Mesenteric fat pad (tissue), 1 donor: ENCODE measurements at regions not wholly inside any gene's neighbourhood (a gene's known extent, or its start where the extent isn't known, plus 50 kb on each side); places are given as distances from the start of the nearest gene placed in this dataset.

ENCODE experiments used
- DNase-seq: peaks from one replicate; pipeline ENCODE4 v3.0.0-alpha.2; 2020; ENCODE audit warnings: low spot score
- donor health status: DM: yes; HTN: yes; CAD: no.

DNA sequence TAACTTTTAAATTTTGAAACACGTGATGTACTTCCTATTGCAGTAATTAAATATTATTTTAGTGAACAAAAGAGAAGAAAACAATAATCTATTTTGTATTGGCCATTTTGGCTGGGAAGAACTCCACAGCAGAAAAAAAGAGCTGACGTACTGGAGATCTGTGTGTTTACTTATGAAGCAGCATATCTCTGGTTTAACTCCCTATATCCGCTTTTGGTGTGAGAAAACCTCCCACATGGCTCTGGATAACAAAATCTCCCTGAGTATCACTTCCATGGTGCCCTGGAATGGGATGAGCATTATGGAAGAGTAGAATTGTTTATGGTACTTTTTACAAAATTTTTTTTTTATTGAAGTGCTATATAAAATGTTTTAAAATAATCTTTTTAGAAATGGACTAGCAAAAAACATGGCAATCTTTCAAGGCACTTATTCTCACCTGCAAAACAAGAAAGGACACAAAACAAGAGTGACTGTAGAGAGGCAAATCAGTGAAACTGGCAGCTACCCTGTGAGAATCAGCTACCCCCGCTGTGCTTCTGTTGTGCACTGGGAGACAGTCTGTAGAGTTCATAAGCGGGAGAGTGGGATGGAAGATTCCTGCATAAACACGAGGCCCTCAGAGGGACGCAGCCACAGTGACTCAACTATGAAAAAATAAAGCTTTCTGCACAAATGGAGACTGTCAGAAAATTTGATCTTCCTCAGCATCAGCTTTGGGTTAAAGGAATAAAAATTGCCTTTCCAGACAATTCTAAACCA lies 762.2 kb upstream of the HS6ST1 start:
- DNase-seq = no peak

DNA sequence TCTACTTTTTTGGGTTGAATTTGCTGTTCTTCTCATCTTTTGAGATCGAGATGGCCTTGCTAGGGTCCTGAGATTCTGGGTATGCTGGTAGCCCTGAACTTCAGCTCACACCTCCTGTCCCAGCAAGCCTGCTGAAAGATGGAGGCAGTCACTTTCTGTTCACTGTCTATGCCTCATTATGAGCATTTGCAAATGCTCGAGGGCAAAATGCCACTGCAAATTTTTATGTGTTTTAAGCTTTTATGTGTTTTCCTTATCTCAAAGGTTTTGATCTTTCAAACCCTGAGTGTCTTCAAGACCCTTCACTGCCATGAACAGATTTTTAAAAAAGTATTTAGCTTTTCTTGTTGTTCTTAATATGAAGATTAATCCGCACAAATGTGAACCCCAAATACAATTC lies 766.7 kb upstream of the HS6ST1 start:
- no peak for DNase-seq

DNA sequence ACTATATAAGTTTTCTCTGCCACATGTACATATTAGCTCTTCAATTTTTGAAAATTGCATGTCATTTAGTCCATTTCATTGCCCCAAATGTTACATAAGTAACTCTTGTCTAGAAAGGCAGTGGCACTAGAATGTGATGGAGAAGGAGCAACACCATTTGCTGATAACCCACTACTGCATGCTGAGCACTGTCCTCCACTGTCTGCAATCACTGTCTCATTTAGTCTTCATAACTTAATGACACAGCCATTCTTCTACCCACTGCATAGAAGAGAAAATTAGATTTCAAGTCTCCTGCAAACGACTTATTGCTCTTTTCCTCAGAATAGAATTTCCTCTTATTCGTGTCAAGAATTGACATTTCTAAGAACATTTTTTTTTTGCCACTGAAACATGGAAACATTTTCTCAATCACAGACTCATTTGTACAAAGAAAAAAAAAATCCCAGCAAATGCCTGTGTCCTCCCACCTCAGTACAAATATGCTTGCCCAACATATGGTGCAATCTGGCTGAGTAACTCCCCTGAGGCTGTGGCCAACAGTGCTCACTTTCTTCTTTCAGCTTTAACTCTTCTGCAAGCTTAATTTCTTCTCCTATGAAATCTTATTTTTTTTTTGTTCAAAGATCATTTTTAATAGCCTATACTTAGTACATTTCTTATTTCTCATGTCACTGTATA lies 768.6 kb upstream of the HS6ST1 start:
- no peak for DNase-seq

DNA sequence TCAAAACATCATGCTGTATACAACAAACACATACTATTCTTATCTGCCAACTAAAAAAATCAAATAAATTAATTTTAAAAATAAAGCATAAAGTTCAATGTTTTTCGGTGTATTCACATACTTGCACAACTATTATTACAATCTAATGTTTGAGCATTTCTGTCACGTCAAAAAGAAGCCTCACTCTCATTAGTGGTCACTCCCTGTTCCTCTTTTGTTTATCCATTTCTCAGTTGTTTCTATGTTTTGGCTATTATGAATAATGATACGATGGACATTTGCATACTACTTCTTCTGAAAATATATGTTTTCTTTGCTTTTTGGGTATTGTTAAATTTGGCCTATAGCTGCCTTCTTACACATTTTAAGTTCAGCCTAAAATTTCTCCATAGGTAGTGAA lies 773.0 kb upstream of the HS6ST1 start:
- DNase-seq = no peak

DNA sequence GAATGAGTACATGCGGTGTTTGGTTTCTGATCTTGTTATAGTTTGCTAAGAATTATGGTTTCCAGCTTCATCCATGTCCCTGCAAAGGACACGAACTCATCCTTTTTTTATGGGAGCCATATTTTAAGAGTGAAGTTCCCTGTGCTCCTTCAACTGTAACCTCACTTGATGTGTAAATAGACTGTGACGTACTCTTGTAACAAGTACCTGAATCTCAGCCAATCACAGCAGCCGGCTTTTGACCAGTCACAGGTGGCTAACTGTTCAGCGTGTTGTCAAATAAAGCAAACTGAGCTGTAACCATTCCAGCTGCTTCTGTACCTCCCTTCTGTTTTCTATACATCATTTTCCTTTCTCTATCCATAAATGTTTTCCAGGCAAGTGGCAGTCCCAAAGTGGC lies 774.3 kb upstream of the HS6ST1 start:
- no peak for DNase-seq

DNA sequence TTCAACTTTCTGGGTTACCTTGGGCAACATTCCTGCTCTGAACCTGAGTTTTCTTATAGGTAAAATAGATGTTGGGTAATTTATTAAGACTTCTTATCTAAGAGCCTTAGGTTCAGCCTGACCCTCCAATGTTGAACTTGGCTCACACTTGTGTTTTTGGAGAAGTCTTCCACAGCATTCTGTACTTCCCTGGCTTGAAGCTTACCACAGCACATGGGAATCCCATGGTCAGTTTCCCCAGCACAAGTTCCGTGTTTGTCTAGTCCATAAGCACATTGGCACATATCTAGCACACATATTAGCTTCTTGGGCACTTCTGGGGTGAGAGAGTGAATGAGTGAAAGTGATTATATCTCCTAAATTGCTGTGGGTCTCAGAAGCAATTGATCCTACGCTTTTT lies 782.5 kb upstream of the HS6ST1 start:
- DNase-seq = no peak

DNA sequence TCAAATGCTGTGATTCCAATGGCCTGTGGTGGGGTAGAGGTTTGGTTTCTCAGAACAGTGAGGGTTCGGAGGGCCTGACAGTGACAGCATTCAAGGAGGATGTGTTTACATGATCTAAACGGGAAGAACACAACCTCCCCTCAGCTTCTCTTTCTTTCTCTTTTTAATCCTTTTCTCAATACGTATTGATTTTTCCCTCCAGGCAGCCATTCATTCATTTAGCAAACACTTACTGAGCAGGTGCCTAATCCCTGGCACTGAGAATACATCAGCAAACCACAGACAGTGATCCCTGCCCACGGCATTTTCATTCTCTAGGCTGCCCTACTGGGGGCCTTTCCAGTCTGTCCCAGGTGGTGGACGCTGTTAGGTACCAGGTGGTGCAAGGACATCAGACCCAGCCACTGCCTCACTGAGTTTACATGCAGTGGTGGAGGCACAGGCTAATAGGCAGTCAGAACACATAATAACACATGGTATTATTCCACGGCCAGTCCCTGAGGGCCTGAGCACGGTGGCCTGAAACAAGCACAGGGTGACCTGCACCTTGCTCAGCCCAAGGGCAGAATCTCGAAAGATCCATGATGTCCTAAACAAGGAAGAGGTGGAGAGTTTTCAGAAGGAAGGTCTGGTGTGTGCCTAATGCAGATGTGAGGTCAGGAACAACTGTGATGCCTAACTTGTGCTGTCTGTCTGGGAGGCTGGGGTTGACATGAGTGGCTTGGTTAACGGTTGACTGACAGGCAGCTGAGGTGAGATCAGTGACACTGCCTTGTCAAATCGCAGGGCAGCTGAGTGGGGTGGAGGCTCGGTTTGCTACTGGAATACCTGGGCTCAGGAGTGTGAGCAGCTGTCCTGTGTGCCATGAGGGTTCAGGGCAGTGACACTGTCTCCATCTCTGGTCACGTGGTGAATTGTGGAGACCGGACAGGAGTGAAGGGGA lies 785.5 kb upstream of the HS6ST1 start:
- no peak for DNase-seq

DNA sequence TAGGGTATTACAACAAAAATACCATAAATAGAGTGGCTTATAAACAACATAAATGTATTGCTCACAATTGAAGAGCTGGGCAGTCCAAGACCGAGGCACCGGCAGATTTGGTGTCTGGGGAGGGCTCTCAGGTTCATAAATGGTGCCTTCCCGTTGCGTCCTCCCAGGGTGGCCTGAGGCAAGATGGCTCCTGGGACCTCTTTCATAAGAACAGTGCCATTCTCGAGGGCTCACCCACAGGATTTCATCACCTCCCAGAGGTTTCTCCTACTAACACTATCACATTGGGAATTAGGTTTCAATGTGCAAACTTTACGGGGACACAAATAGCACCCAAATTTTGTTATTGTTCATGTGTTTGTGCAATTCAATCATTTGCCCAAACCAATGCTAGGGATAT lies 793.5 kb upstream of the HS6ST1 start:
- DNase-seq = no peak

DNA sequence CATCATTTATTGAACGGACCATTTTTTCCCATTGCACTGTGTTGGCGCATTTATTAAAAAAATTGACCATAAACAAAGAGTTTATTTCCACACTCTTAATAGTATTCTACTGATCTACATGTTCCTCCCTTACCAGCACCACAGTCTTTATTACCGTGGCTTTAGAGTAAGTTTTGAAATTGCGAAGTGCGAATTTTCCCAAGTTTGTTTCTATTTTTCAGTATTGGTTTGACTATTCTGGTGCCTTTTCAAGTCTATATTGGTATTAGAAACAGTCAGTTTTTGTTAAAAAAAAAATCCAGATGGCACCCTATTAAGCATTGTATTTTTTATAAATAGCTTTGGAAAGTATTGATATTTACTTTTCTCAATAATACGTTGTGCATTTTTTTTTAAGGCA lies 795.1 kb upstream of the HS6ST1 start:
- no peak for DNase-seq

DNA sequence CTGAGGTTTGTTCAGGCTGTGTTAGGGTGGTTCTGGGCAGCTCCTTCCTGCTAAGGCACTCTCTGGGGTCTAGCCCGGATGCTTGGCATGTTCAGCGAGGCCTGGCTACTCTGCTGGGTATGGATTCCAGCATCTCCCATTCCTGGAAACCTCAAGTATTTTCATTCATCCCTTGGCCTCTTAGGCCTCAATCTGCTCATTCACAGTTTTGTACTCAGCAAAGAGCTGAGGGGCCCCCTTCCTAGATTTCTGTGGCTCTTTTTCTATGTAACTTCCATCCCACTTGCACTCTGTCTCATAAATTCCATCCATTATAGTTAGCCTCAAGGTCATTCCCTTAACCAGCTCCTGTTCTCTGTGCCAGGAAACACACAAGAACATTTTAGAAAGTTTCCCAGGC lies 798.8 kb upstream of the HS6ST1 start:
- no peak for DNase-seq

DNA sequence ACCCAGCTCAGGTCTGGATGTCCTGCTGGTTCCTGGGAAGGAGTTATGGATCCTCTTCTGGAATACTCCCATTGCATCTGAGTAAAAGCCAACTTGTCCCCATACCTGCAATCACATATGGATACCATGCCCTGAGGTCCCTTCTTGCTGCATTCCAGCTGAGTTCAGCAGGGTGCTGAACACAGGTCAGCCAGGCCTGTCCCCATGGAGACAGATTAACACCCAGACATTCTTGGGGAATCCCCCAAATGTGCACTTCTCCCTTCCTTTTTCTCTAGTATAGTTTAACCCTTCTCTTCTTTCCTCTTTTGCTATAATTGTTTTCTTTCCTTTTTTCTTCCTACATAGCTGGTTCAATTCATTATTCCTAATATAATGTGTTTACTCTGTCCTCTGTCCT lies 799.6 kb upstream of the HS6ST1 start:
- DNase-seq = no peak

DNA sequence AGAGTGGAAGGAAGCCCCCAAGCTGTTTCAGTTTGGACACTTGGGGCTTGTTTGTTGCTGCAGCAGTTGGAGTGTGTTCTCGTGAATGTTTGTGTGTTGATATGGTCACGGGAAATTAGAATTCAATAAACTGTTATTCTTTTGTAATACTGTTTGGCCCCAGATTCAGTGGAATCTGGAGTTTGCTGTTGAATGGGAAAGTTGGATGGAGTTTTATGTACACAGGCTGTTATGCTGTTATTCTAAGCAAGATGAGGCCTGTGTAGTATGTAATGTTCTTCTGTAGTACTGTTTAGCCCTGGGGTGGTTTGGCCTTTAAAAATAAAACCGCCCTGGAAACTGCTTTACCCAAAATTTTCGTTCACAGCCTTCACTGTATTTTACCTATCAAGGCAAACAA lies 810.4 kb upstream of the HS6ST1 start:
- no peak for DNase-seq

DNA sequence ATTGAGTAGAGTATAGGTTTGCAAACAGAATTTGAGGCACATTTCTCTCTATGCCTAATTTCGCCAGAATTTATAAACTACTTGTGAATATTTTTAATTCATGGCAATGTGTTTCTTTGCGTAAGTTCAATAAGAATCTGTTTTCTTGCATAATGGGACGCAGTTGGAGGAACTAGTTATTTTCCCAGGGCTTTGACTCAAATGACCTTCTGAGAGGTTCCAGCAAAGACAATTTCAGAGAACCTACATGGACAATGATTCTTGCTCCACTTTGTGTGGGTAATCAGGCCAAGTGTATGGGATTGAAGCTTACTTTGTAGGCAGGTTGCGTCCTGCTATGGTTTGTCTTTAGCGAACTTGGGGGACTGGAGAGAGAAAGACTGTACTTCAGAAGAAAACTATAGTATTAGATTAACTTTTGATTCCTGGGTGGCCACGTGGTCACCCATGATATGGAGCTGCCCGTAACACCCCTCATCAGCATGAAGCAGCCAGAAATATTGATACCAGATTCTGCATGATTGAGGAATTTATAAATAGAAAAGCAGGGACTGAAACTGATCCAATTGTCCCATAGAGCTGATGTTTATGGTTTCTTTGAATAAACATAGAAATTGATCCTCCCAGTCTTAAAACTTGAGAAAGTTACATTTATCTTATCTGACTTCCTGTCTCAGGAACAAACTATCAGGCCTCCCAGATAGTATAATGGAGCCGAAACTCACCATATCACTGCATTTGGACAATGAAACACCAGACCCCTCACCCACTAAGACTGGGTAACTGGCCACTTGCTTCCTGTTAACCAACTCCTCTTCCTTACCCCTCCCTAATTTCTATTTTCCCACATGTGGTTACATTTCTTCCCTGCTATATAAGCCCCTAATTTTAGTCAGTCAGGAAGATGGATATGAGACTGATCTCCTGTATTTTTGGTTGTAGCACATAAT lies 815.3 kb upstream of the HS6ST1 start:
- DNase-seq = no peak

DNA sequence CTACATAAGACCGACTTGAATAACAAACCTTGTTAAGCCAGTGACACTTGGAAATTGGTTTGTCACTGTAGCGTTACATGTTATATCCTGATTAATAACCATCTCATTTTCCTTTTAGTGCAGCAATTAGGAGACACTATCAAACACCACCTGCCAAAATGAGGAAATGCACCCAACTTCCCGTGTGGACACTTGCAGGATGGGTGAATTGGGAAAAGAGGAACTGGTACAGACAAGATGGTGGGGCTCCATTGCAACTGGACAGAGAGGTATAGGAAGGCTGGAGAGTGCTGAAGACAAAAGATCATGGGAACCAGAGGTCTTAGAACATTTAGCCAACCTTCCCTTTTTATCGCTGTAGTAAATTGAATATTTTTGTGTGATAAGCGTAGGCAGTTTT lies 816.3 kb upstream of the HS6ST1 start:
- no peak for DNase-seq

DNA sequence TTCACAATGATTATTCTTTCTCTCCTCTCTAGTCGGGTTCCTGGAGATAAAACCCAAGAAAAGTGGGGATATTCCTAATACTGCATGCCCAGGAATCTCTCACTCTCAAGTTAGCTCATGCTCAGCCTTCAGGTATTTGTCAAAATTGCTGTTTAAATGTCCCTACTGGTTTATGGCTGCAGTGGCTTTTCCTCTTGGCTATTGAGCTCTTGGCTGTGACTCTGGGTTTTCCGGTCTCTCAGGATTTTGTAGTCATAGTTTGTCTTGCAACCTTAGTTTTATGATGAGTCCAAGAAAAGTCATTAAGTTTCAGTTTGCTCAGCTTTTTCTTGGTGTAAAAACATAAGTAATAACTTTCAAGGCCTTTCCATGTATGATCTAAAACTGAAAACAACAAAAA lies 820.7 kb upstream of the HS6ST1 start:
- DNase-seq = no peak

DNA sequence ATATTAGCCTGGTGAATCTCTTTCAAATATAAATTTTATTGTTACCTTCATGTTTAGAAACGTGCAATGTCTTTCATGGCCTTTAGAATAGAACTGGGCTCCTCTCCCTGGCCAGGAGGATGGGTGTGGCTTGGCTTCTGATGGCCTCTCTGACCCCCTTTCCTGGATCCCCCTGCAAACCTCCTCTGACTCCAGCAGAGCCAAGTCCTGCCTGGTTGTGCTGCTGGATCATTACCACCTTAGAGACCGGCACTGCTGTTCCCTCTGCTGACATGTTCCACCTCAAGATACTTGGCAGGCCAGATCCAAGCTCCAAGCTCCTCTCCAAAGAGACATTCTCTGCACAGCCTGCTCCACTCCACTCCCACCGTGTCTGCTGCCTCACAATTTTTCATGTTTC lies 823.8 kb upstream of the HS6ST1 start:
- no peak for DNase-seq

DNA sequence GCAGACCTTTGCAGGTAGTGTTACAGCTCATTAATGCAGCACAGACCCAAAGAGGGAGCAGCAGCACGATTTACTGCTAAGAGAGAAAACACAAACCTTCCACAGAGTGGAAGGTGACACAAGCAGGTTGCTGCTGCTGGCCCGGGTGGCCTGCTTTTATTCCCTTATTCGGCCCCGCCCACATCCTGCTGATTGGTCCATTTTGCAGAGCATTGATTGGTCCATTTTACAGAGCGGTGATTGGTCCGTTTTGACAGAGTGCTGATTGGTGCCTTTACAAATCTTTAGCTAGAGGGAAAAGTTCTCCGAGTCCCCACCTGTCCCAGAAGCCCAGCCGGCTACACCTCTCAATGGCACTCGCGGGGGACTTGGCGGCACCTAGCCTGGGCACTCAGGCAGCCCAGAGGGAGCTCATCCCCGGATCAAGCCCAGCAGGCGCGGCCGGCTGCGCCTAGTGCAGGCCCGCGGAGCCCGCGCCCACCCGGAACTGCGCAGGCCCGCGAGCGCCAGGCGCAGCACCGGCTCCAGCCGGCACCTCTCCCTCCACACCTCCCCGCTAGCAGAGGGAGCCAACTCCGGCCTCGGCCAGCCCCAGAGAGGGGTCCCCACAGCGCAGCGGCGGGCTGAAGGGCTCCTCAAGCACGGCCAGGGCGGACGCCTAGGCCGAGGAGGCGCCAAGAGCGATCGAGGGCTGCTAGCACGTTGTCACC lies 825.6 kb upstream of the HS6ST1 start:
- no peak for DNase-seq

DNA sequence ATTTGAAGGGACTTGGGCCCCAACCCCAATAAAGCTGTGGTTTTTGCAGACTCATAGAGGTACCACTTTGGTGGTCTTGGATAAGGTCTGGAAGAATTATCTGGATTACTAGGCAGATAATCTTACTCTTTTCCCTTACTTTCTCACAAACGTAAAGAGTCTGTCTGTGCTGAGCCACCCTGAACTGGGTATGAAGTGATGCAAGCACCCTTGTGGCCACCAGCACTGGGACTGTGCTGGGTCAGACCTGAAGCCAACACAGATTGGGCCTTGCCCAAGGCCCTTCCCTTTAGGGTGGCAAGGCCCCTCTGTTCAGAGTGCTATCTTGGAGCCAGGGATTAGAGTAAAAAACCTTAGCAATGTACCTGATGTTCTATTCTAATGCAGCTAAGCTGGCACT lies 827.0 kb upstream of the RAB6C start:
- no peak for DNase-seq

DNA sequence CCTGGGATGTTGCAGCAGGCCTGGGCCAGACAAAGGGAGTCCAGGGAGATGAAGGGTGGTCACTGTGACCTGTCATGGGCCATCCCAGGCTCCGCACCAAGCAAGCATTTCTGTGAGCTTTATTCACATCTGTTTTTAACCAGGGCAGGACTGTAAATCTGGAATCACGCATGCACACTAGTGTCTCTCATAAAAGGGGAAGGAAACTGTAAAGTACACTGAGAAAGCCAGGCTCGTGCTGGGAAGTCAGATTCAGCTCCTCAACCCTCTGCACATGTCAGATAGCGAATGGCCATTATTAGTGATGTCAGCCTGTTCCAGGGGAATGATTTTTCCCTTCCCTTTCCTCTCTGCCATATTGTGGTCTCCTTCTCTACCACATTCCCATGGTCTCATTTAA lies 818.6 kb upstream of the RAB6C start:
- DNase-seq = no peak

DNA sequence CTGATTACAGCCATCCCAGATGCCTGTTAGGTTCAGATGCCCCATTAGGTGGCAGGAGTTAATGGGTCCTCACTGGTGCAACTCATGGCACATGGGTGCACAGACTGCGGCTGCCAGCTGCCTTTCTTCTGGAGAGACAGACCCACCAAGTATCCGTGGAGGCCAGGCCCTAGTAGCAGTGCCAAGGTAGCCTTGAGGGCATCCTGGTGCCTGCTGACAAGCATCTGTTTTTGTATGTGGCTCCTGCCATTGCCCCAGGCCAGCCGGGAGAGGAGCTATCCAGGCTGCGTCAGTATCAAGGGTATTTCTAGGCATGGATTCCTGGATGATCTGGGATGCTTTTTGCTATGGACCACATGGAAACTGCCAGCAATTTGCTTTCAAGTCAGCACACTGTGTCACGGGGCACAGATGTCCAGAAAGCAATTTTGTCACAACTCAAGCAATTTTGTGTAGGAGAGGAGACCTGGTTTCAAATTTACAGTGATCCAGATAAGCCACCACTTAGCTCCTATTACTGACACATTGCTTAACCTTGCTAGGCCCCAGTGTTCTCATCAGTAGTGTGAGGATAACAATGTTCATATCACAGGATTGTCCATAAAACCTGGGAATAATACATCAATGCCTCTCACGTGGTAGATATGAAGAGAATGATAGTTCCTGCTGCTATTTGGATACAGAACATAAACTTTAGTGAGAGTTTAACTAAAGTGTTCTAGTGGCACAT lies 815.1 kb upstream of the RAB6C start:
- DNase-seq = no peak
